KG1 (cell line): ENCODE measurements at regions not wholly inside any gene's neighbourhood (a gene's known extent, or its start where the extent isn't known, plus 50 kb on each side); places are given as distances from the start of the nearest gene placed in this dataset.
"Not testable (repeated sequence)": the region's sequence is repeated elsewhere in the genome, so short reads cannot be mapped to it uniquely, and the experiment has no call there.

Source experiments
- DNase-seq: peaks from one replicate; lab custom pipeline; 2025; lab: John Stamatoyannopoulos, UW

GRCh38 chr7:12985752-12986151 is 298.3 kb downstream of the ARL4A start:
- DNase-seq: no peak

DNA sequence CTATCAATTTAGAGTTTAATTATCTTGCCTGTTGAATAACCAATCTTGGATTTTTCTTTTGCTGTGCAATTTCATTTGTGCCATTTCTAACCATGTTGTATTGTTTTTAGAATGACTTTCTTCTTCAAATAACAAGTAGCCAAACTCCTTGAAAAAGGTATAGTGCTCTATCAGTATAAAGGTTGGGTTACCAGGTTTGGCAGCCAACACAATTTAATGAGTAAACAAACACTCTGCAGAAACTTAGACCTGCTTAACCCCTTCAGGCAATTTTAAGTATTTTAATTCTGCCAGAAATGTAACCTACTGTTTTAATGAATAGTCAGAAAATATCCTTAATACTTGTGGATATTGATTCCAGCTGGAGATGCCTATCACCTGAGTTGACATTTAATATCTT is 299.8 kb downstream of the ARL4A start:
- DNase-seq: no peak

DNA sequence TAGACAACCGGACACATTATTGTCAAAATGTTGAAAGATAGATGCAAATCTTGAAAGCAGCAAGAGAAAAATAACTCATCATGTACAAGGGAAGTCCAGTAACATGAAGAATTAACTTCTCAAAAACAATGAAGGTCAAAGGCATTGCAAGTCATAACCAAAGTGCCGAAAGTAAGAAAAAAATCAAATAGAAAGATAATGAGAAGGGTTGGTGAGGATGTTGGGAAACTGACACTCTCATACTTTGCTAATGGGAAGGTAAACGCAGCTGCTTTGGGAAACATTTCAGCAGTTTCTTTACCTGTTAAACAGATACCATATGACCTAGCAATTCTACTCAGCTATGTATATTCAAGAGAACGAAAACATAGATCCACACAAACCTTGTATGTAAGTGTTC is 303.0 kb downstream of the ARL4A start:
- no peak for DNase-seq

DNA sequence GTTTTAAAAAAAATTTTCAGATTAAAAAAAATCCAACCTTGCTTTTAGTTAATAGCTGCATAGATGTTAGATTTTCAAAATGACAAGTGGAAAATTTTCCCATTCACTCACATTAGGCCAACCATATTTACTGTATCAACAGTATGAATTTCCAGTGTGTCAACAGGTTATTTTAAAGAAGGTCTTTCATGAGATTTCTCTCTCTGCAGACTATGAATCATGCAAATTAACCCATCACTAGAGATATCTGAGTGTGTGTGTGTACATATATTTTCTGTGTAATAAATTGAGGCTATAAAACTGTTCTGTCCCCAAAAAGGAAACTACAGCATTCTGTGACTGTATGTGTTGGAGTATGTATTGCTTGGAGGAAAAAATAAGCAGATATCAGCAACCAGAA is 305.6 kb downstream of the ARL4A start:
- no peak for DNase-seq

DNA sequence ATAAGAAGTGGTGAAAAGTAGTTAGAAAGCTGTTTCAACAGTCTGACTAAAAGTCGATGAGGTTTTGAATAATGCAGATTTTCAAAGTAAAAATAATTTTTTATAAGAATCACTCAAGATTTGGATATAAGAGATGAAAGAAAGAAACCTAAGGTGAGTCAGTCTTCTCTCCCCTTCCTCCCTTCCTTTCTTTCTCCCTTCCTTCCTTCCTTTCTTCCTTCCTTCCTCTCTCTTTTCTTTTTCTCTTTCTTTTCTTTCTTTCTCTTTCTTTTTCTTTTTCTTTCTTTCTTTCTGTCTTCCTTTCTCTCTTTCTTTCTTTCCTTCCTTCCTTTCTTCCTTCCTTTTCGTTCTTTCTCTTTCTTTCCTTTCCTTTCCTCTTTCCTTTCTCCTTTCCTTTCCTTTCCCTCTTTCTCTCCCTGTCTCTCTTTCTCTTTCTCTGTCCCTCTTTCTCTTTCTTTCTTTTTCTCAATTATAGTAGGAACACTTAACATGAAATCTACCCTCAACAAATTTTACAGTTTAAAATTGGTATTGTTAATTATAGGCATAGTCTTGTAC is 308.6 kb downstream of the ARL4A start:
- DNase-seq: no peak

- no peak for DNase-seq
Observed at GRCh38 chr7:13007331-13007730, 319.9 kb downstream of the ARL4A start.

GRCh38 chr7:13009517-13009916 is 322.1 kb downstream of the ARL4A start:
- DNase-seq: no peak

- no peak for DNase-seq
Observed at GRCh38 chr7:13014011-13014410, 326.6 kb downstream of the ARL4A start.

GRCh38 chr7:13016036-13016581 is 328.7 kb downstream of the ARL4A start:
- DNase-seq: no peak

- DNase-seq: no peak
Observed at GRCh38 chr7:13016592-13017332, 329.3 kb downstream of the ARL4A start.

DNA sequence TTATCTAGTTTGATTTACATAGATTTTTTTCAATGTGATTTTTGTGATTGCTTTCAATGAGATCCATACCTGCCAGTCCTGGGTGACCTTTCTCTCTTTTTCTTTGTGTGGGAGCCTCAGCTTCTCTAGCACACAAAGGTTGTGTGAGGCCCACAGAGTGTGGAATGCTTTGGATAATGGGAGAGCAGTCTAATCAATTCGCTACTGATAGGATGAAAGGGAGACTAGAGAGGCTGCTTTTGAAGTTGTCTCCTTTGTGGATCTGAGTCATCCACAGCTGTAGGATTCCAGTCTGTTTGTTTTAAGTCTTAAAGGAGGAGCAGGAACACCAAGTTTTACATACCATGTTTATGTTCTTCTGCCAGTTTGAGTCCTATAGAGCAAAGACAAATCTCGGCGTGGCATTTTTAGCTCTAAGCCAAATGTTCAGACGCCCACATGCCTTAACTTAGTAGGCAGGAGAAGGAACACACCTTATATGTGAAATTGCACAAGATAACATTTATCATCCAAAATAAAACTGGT is 330.0 kb downstream of the ARL4A start:
- DNase-seq: no peak

DNA sequence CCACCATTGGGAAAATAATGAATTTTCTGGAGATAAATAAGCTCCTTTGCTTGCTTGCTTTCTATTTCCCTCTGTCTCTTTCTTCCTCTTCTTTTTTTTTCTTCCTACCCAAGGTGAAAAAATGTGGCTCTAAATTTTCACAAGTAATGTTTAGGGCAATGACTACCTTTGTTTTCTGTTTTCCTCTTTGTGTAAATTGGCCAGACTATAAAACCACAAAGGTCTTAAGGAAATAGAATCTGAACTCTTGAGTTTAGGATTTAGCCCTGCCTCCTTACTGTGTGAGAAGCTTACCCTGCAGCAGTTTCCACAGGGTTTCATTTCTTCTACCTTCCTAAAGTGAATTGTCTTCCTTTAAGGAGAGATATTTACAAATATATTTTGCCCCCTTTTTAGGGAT is 330.4 kb downstream of the ARL4A start:
- no peak for DNase-seq

- DNase-seq: no peak
Observed at GRCh38 chr7:13021566-13022300, 334.3 kb downstream of the ARL4A start.

- DNase-seq: no peak
Observed at GRCh38 chr7:13024121-13024674, 336.8 kb downstream of the ARL4A start.

GRCh38 chr7:13025043-13025442 is 337.6 kb downstream of the ARL4A start:
- DNase-seq: not testable (repeated sequence)

- DNase-seq: no peak
Observed at GRCh38 chr7:13027321-13027720, 339.9 kb downstream of the ARL4A start.

- no peak for DNase-seq
Observed at GRCh38 chr7:13028036-13028824, 340.8 kb downstream of the ARL4A start.

GRCh38 chr7:13028825-13029099 is 341.3 kb downstream of the ARL4A start:
- DNase-seq: no peak

GRCh38 chr7:13031468-13031867 is 344.0 kb downstream of the ARL4A start:
- DNase-seq: no peak

DNA sequence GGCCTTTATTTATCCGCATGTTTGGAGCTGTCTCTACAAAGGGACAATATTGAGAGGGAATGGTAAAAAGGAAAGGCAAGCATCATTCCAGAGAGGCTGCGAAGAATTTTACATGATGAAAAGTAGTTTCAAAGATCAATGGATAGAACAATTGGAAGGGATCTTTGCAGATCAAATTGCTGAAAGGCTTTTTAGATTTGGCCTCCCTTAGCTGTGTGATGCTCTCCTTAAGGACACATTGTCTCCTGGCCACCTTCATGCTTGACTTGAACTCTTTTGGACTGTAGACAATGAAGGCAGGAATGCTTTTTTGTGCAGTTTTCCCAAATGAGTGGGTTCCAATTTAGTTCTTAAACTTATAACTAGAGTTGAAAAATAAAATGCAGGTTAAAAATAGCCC is 344.7 kb downstream of the ARL4A start:
- no peak for DNase-seq

DNA sequence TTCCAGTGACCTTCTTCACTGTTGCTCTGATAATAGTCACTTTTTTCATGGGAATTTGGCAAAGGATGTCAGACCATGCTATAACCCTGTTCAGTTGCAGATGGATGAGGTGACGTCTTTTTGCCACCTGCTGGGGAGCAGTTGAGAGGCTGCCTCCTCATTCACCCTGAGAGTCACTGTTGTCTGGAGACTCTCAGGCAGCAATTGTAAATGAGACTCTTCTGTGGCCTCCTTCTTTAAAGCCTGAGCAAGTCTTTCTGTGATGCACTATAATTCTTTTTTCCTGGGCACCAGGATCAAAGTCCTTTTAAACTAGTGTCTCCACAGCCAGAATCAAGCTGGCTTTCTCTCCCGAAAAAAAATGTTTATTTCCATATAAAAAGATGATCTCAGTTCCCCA is 345.1 kb downstream of the ARL4A start:
- no peak for DNase-seq

GRCh38 chr7:13034693-13035092 is 347.3 kb downstream of the ARL4A start:
- DNase-seq: no peak
